Endothelial cell of umbilical vein (primary cell): ENCODE measurements at regions not wholly inside any gene's neighbourhood (a gene's known extent, or its start where the extent isn't known, plus 50 kb on each side); places are given as distances from the start of the nearest gene placed in this dataset.

Experiments used
- BruUV-seq: library from RNA; stranded (reverse); fragments of 400-500 nt; replicated peaks from 2 replicates; lab custom pipeline; 2021; lab: Mats Ljungman, UMichigan
- CTCF ChIA-PET: fragments of 300-600, 350-600 bp; sonication (Branson Sonifier 250); formaldehyde crosslinking; loops from one replicate; lab custom pipeline; 2021; ENCODE audit warnings: antibody characterized with exemption, inconsistent platforms; lab: Charles Lee
- POLR2A ChIA-PET: fragments of 300-600, 350-600 bp; sonication (Branson Sonifier 250); formaldehyde crosslinking; loops from one replicate; lab custom pipeline; 2021; ENCODE audit warnings: antibody characterized with exemption, inconsistent platforms; lab: Charles Lee
- DNase-seq: peaks from one replicate; pipeline ENCODE4 v3.0.0-alpha.2; 2011; ENCODE audit warnings: low read depth, low spot score
- FAIRE-seq: peaks from 2 replicates; lab custom pipeline; 2011; peaks lifted over from hg19 to GRCh38; lab: Jason Lieb, UNC
- H2AFZ ChIP-seq: 2 replicates; pipeline ENCODE4 v1.6.0; 2012; ENCODE audit warnings: low read depth, low read length, control low read depth, inconsistent platforms
- H3K27ac ChIP-seq: 2 replicates; pipeline ENCODE4 v1.5.1; 2011; ENCODE audit warnings: low read depth, mild to moderate bottlenecking, control low read depth, low read length, moderate library complexity; ENCODE audit not compliant: insufficient read depth
- H3K27me3 ChIP-seq, 2 experiments: 2 replicates each; pipeline versions ENCODE4 v1.6.0 to v1.6.1; 2011; ENCODE audit warnings: low read length in 2 of 2, mixed read lengths in 1 of 2; ENCODE audit not compliant: control insufficient read depth in 2 of 2, insufficient read depth in 2 of 2
- H3K36me3 ChIP-seq, 2 experiments: 2 replicates in 1 of 2; 3 replicates in 1 of 2; pipeline ENCODE4 v1.5.1; 2011; ENCODE audit warnings: low read length in 2 of 2, mild to moderate bottlenecking in 1 of 2, moderate library complexity in 1 of 2; ENCODE audit not compliant: control insufficient read depth in 2 of 2, insufficient read depth in 2 of 2; ENCODE audit errors: extremely low read depth in 1 of 2
- H3K4me1 ChIP-seq: 3 replicates; pipeline ENCODE4 v1.5.1; 2011; ENCODE audit warnings: mild to moderate bottlenecking, low read length; ENCODE audit not compliant: control insufficient read depth, insufficient read depth; ENCODE audit errors: extremely low read depth
- H3K4me2 ChIP-seq: 2 replicates; pipeline ENCODE4 v1.6.1; 2011; ENCODE audit warnings: low read length, control low read depth, mixed read lengths; ENCODE audit not compliant: insufficient read depth
- H3K4me3 ChIP-seq, 3 experiments: fragments of 200-600 bp in 1 of 3; sonication (generic), shearing (Covaris generic) in 1 of 3; replicated peaks in 1 of 3; 2 replicates each; pipeline ENCODE4 v1.5.1; 2011 to 2016; ENCODE audit warnings: control low read depth in 3 of 3, low read length in 3 of 3, mild to moderate bottlenecking in 2 of 3, inconsistent platforms in 1 of 3, low read depth in 1 of 3, moderate library complexity in 1 of 3; ENCODE audit not compliant: insufficient read depth in 1 of 3
- H3K79me2 ChIP-seq: 2 replicates; pipeline ENCODE4 v1.6.0; 2012; ENCODE audit warnings: low read length, inconsistent platforms; ENCODE audit not compliant: control insufficient read depth, insufficient read depth
- H3K9ac ChIP-seq: replicated peaks from 2 replicates; pipeline ENCODE3; 2011; ENCODE audit warnings: low read length, control low read depth; ENCODE audit not compliant: insufficient read depth; ENCODE audit errors: extremely low read depth
- H3K9me1 ChIP-seq: replicated peaks from 3 replicates; pipeline ENCODE4 v1.6.0; 2011; ENCODE audit warnings: mild to moderate bottlenecking, low read length; ENCODE audit not compliant: control insufficient read depth, insufficient read depth; ENCODE audit errors: extremely low read depth
- H3K9me3 ChIP-seq: replicated peaks from 2 replicates; pipeline ENCODE4 v1.5.1; 2012; ENCODE audit warnings: low read length, inconsistent platforms; ENCODE audit not compliant: control insufficient read depth, insufficient read depth
- H4K20me1 ChIP-seq: replicated peaks from 2 replicates; pipeline ENCODE3; 2011; ENCODE audit warnings: mild to moderate bottlenecking, low read length; ENCODE audit not compliant: control insufficient read depth, insufficient read depth; ENCODE audit errors: extremely low read depth
- EZH2 ChIP-seq: IDR thresholded peaks from 2 replicates; pipeline ENCODE4 v1.6.1; 2012; ENCODE audit warnings: borderline replicate concordance, low read depth, mild to moderate bottlenecking, moderate library complexity, low read length, inconsistent platforms; ENCODE audit not compliant: severe bottlenecking
- FOS ChIP-seq: IDR thresholded peaks from 2 replicates; pipeline ENCODE4 v1.6.1; 2011; ENCODE audit warnings: mild to moderate bottlenecking, low read length, moderate library complexity, borderline replicate concordance; ENCODE audit not compliant: insufficient read depth
- GATA2 ChIP-seq: IDR thresholded peaks from 2 replicates; pipeline ENCODE4 v1.7.0; 2011; ENCODE audit warnings: low read depth, mild to moderate bottlenecking, moderate library complexity, mixed read lengths, low read length; ENCODE audit not compliant: insufficient read length, insufficient read depth
- JUN ChIP-seq: IDR thresholded peaks from 2 replicates; pipeline ENCODE4 v1.6.1; 2011; ENCODE audit warnings: borderline replicate concordance, low read depth; ENCODE audit not compliant: insufficient read length, insufficient read depth
- MYC ChIP-seq: IDR thresholded peaks from one replicate; pipeline ENCODE4 v1.6.1; 2011; ENCODE audit warnings: mild to moderate bottlenecking, low read depth, low read length
- POLR2A ChIP-seq: IDR thresholded peaks from 2 replicates; pipeline ENCODE4 v1.6.1; 2012; ENCODE audit warnings: low read depth, mild to moderate bottlenecking, control low read depth, low read length
- POLR2AphosphoS5 ChIP-seq: IDR thresholded peaks from 2 replicates; pipeline ENCODE4 v1.6.1; 2012; ENCODE audit warnings: low read depth, mild to moderate bottlenecking, control low read depth, low read length, moderate library complexity; ENCODE audit not compliant: insufficient read depth
- dilution Hi-C: fragments of 300-500 bp; cut with MboI; formaldehyde crosslinking; loops from one replicate; pipeline ENCODE4 v1.15.0; 2019; ENCODE audit warnings: low sequenced_read_pairs; ENCODE audit not compliant: extremely low pct_ligation_motif_present
- intact Hi-C: fragments of 100-400 bp; cut with micrococcal nuclease; formaldehyde crosslinking; loops from one replicate; pipeline ENCODE4 v1.10.0; 2022
- TF ChIP-seq, protein P1 (sequence below), 2 donors: IDR thresholded peaks; 1 replicate in 1 of 2; 2 replicates in 1 of 2; pipeline ENCODE4 v1.5.1; 2011; ENCODE audit warnings: low read length in 2 of 2, mild to moderate bottlenecking in 2 of 2, moderate library complexity in 2 of 2, control low read depth in 1 of 2, inconsistent platforms in 1 of 2, low read depth in 1 of 2; ENCODE audit not compliant: insufficient read depth in 1 of 2; ENCODE audit errors: extremely low read depth in 1 of 2
- TF ChIP-seq, protein P2 (sequence below): IDR thresholded peaks from 2 replicates; pipeline ENCODE4 v1.6.1; 2011; ENCODE audit not compliant: insufficient read depth, insufficient read length

DNA sequence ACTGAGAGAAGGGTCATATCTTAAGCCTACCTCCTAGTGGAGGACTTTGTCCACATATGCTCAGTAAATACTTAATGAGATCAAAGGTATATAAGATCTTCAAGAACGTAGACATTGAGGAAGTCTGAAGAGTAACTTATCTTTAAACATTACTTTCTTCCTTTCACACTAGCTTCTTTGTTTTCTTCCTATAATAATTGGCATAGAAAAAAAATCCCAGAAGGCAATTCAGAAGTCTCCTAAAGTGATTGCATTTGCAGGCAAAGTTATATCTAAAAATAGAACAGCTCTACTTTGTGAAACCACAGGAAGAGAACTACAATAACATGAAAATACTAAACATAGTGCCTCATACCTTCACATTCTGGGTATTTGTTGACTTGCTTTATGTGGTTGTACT, 150.4 kb downstream of the PPP1R3A start:
- H3K27ac ChIP-seq, result no peak overlapping the region
- CTCF ChIA-PET, result interaction anchor here (0.9 kb wide), 1 partner anchor 14 kb away, joined by 3 read pairs; no protein-coding TSS in a partner anchor
- H3K4me3 ChIP-seq, result no peak overlapping the region
- no peak for DNase-seq
- dilution Hi-C loops (no loop called here), intact Hi-C loops (no loop called here)
- no TSS peak for BruUV-seq
- TF ChIP-seq, protein P1, sequence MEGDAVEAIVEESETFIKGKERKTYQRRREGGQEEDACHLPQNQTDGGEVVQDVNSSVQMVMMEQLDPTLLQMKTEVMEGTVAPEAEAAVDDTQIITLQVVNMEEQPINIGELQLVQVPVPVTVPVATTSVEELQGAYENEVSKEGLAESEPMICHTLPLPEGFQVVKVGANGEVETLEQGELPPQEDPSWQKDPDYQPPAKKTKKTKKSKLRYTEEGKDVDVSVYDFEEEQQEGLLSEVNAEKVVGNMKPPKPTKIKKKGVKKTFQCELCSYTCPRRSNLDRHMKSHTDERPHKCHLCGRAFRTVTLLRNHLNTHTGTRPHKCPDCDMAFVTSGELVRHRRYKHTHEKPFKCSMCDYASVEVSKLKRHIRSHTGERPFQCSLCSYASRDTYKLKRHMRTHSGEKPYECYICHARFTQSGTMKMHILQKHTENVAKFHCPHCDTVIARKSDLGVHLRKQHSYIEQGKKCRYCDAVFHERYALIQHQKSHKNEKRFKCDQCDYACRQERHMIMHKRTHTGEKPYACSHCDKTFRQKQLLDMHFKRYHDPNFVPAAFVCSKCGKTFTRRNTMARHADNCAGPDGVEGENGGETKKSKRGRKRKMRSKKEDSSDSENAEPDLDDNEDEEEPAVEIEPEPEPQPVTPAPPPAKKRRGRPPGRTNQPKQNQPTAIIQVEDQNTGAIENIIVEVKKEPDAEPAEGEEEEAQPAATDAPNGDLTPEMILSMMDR (IDR thresholded peaks at IDR 0.05; ENCODE audit: extremely low read depth in 1 of 2, insufficient read depth in 1 of 2, low read depth in 1 of 2, low read length in 2 of 2), result no peak
- no peak for TF ChIP-seq FOS
- TF ChIP-seq POLR2AphosphoS5, result no peak
- TF ChIP-seq GATA2, result no peak
- TF ChIP-seq, protein P2, sequence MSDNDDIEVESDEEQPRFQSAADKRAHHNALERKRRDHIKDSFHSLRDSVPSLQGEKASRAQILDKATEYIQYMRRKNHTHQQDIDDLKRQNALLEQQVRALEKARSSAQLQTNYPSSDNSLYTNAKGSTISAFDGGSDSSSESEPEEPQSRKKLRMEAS, result no peak
- TF ChIP-seq EZH2, result no peak
- no peak for TF ChIP-seq JUN
- TF ChIP-seq POLR2A, result no peak
- TF ChIP-seq MYC, result no peak
- no peaks in the 10 kb centered on the region for H4K20me1 ChIP-seq
- H2AFZ ChIP-seq, result no peak overlapping the region
- POLR2A ChIA-PET, result no interaction called here
- H3K79me2 ChIP-seq, result no peaks in the 10 kb centered on the region
- H3K9me1 ChIP-seq, result no peaks in the 10 kb centered on the region
- no peaks in the 10 kb centered on the region for H3K27me3 ChIP-seq
- no peak overlapping the region for H3K9ac ChIP-seq
- no peak overlapping the region for H3K4me2 ChIP-seq
- no peaks in the 10 kb centered on the region for H3K9me3 ChIP-seq
- FAIRE-seq, result no peak
- no peaks in the 10 kb centered on the region for H3K36me3 ChIP-seq
- no peaks in the 10 kb centered on the region for H3K4me1 ChIP-seq
